ENCODE measurements at regions not wholly inside any gene's neighbourhood (a gene's known extent, or its start where the extent isn't known, plus 50 kb on each side); places are given as distances from the start of the nearest gene placed in this dataset.
A peak's percentile ranks its signal among the peaks of the same experiment; 100 is the strongest.

DNA sequence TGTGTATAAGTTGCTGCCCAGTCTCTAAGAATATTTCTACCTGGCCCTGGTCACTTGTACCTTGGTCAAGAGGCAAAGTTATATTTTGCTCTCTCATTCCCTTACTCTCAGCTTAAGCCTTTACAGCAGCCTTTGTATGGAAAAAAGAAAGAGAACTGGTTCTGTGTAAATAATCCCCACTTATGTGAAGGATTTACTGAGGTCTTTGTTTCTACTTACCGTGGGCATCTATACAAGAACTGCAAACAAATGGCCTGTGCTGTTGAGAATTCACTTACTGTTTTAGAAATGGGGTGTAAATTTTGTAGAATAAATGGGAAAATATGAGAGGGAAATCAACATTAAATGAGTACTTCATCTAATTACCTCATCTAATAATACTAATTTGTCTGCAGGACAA is 267.4 kb downstream of the PCDH20 start:
- no peak for DNase-seq
- ATAC-seq (ENCODE audit: poor library complexity), result no peak
- intact Hi-C loops (cut with DNase I), result no loop called here

- ATAC-seq (ENCODE audit: poor library complexity), result no peak
- intact Hi-C loops (cut with DNase I), result no loop called here
- DNase-seq, result no peak
These were observed 269.1 kb downstream of the PCDH20 start for GRCh38 chr13:61146571-61146970.

DNA sequence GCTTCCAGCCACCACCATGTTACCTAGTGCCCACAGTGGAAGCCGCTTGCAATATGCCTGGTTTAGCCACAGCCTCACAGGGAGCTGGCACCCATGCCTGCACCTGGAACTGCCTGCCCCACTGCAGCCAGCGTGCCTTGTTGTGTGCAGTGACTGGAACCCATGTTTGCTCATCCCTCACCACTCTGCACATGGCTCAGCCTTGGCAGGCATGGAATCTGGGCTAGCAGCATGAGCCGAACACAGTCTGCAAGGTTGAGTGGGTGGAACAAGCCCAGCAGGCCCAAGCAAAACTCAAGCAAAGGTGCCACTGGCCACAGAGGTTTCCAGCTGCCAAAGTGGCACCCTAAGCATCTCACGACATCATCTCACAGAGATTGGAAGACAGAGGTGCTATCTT is 269.5 kb downstream of the PCDH20 start:
- intact Hi-C loops (cut with DNase I), result no loop called here
- ATAC-seq (ENCODE audit: poor library complexity), result no peak

GRCh38 chr13:61144834-61145593 is 270.6 kb downstream of the PCDH20 start:
- ATAC-seq (ENCODE audit: poor library complexity) (peak; percentile 7), DNase-seq (peak; percentile 28)
- intact Hi-C loops (cut with DNase I), result no loop called here

More for the DNA sequence above, 269.5 kb downstream of the PCDH20 start:
- peak; percentile 24 for DNase-seq

GRCh38 chr13:61144301-61144700 is 271.3 kb downstream of the PCDH20 start:
- intact Hi-C loops (cut with DNase I), result no loop called here

DNA sequence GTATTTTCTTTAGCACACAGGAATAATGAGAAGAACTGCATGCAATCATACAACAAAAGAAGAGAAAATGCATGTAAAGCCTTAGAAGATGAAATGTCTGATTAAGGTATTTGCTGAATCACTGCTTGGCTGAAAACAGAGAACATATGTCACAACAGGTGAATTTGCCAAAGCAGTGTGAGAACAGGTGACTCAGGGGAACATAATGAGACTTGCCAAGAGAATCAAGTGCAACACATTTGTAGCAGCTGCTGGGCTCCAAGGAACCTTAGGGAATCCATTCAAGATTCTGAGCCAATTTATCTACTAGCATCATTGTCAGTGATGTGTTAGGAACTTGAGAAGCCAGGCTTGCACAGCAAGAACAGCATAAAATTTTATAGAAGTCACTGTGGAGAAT is 273.1 kb downstream of the PCDH20 start:
- no peak for DNase-seq
- no peak for ATAC-seq (ENCODE audit: poor library complexity)
- intact Hi-C loops (cut with DNase I), result no loop called here

More at GRCh38 chr13:61144301-61144700, 271.3 kb downstream of the PCDH20 start:
- peak; percentile 82 for ATAC-seq (ENCODE audit: poor library complexity)
- no peak for DNase-seq

- ATAC-seq (ENCODE audit: poor library complexity) (no peak), DNase-seq (no peak)
- intact Hi-C loops (cut with DNase I), result no loop called here
These were observed 276.8 kb downstream of the PCDH20 start for GRCh38 chr13:61138857-61139256.

- no peak for DNase-seq
- intact Hi-C loops (cut with DNase I), result no loop called here
- ATAC-seq (ENCODE audit: poor library complexity), result peak; percentile 21
These were observed 279.1 kb downstream of the PCDH20 start for GRCh38 chr13:61136515-61136914.

DNA sequence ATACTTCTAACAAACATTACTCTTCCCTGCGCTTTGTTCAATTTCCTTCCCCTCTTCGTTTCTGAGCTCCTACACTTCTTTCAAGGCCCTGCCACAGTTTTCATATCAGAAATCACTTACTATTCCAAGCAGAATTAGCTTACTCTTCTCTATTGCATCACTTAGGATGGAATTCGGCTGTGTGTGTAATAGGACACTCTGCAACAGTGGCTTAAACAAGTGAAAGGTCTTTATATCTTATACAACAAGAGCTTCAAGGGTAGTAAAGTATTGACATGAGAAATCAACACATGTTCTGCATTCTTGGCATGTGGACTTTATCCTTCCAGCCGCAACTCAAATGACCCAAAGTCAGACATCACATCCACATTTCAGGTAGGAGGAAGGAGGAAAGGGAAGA is 279.6 kb downstream of the PCDH20 start:
- intact Hi-C loops (cut with DNase I), result no loop called here
- ATAC-seq (ENCODE audit: poor library complexity) (peak; percentile 94), DNase-seq (no peak)

- intact Hi-C loops (cut with DNase I), result no loop called here
- DNase-seq (no peak), ATAC-seq (ENCODE audit: poor library complexity) (no peak)
These were observed 280.1 kb downstream of the PCDH20 start for GRCh38 chr13:61135583-61135982.

DNA sequence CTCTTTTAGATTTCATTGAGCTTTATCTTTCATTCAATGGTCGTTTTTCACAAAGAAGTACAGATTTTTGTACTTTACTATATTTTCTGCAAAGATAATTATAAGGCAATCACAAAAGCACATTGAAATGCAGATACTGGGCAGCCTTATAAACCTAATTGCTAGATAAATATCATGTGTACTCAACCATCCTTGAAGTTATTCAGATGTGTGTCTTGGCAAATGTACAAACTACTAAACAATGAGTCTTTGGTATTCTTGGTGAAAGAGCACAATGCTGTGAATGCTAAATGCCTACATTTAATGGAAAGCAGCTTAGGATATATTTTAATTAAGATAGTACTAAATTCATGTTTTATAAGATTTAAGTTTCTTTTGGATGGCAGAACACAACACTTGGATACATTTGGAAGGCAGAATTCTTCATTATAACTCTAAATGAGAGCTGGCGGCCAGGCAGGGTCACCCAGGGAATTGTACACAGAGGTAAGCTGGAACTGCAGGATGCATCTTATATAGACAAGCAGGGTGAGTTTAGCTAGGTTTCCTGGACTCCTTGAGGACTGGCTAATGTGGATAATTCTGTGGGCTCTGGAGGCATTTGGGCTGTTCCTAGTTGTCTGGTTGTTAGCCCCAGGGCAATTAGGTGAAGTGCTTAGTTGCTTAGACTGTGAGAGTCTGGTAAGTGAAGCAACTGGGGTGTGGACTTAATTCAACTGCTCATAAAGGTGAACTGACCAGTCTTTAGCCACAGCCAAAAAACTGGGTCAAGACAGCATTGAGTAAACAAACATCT is 286.6 kb downstream of the PCDH20 start:
- intact Hi-C loops (cut with DNase I), result no loop called here
- DNase-seq (no peak), ATAC-seq (ENCODE audit: poor library complexity) (no peak)

- intact Hi-C loops (cut with DNase I), result no loop called here
- no peak for ATAC-seq (ENCODE audit: poor library complexity)
- DNase-seq, result no peak
These were observed 291.9 kb downstream of the PCDH20 start for GRCh38 chr13:61123538-61124289.

GRCh38 chr13:61113140-61113658 is 302.4 kb downstream of the PCDH20 start:
- ATAC-seq (ENCODE audit: poor library complexity) (no peak), DNase-seq (no peak)
- intact Hi-C loops (cut with DNase I), result no loop called here

- intact Hi-C loops (cut with DNase I), result no loop called here
- ATAC-seq (ENCODE audit: poor library complexity) (no peak), DNase-seq (no peak)
These were observed 304.1 kb downstream of the PCDH20 start for GRCh38 chr13:61111529-61111928.

- ATAC-seq (ENCODE audit: poor library complexity), result no peak
- DNase-seq, result no peak
- intact Hi-C loops (cut with DNase I), result no loop called here
These were observed 304.9 kb downstream of the PCDH20 start for GRCh38 chr13:61110732-61111131.

GRCh38 chr13:61109741-61110140 is 305.9 kb downstream of the PCDH20 start:
- intact Hi-C loops (cut with DNase I), result no loop called here
- DNase-seq (no peak), ATAC-seq (ENCODE audit: poor library complexity) (no peak)

GRCh38 chr13:61107989-61108388 is 307.7 kb downstream of the PCDH20 start:
- no peak for DNase-seq
- no peak for ATAC-seq (ENCODE audit: poor library complexity)
- intact Hi-C loops (cut with DNase I), result no loop called here

- no peak for DNase-seq
- intact Hi-C loops (cut with DNase I), result no loop called here
- ATAC-seq (ENCODE audit: poor library complexity), result no peak
These were observed 319.8 kb downstream of the PCDH20 start for GRCh38 chr13:61095885-61096284.

GRCh38 chr13:61094865-61095264 is 320.8 kb downstream of the PCDH20 start:
- DNase-seq (no peak), ATAC-seq (ENCODE audit: poor library complexity) (no peak)
- intact Hi-C loops (cut with DNase I), result no loop called here
